ENCODE measurements at regions not wholly inside any gene's neighbourhood (a gene's known extent, or its start where the extent isn't known, plus 50 kb on each side); places are given as distances from the start of the nearest gene placed in this dataset.

DNA sequence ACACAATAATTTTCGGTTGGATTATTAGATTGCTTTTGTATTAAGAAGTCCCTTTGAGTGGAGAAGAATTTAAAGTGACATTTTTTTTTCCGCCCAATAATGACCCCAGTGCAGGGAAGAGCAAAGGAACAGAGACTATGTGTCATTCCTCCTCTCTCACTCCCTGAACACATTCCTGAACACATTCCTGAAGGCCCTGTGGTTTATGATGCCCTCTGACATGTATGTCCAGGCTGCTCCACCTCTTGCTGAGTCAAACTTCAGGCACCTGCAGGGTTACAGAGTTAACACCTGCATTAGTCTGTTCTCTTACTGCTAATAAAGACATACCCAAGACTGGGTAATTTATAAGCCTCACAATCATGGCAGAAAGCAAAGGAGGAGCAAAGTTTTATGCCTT lies 704.0 kb upstream of the LRRN3 start:
- WGBS = 59% methylated on average over 2 of the region's 2 CpGs
- no peak overlapping the region for H3K4me3 ChIP-seq (ENCODE audit: low read depth in 1 of 3, low read length in 3 of 3)
- TF ChIP-seq, protein P1, sequence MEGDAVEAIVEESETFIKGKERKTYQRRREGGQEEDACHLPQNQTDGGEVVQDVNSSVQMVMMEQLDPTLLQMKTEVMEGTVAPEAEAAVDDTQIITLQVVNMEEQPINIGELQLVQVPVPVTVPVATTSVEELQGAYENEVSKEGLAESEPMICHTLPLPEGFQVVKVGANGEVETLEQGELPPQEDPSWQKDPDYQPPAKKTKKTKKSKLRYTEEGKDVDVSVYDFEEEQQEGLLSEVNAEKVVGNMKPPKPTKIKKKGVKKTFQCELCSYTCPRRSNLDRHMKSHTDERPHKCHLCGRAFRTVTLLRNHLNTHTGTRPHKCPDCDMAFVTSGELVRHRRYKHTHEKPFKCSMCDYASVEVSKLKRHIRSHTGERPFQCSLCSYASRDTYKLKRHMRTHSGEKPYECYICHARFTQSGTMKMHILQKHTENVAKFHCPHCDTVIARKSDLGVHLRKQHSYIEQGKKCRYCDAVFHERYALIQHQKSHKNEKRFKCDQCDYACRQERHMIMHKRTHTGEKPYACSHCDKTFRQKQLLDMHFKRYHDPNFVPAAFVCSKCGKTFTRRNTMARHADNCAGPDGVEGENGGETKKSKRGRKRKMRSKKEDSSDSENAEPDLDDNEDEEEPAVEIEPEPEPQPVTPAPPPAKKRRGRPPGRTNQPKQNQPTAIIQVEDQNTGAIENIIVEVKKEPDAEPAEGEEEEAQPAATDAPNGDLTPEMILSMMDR (IDR thresholded peaks at IDR 0.05; ENCODE audit: low read depth, low read length, missing input control) = no peak
- TF ChIP-seq YY1 (IDR thresholded peaks at IDR 0.05) = no peak
- no peak for TF ChIP-seq RXRA (IDR thresholded peaks at IDR 0.05)
- no peak for TF ChIP-seq HNF4G (IDR thresholded peaks at IDR 0.05)
- TF ChIP-seq NR2F2 (IDR thresholded peaks at IDR 0.05) = no peak
- TF ChIP-seq FOXA1 (IDR thresholded peaks at IDR 0.05) = no peak
- TF ChIP-seq GABPA (IDR thresholded peaks at IDR 0.05 in 1 of 2, conservative IDR thresholded peaks at IDR 0.05 in 1 of 2) = no peak
- TF ChIP-seq, protein P2, sequence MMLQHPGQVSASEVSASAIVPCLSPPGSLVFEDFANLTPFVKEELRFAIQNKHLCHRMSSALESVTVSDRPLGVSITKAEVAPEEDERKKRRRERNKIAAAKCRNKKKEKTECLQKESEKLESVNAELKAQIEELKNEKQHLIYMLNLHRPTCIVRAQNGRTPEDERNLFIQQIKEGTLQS (IDR thresholded peaks at IDR 0.05) = no peak
- TF ChIP-seq, protein P3, sequence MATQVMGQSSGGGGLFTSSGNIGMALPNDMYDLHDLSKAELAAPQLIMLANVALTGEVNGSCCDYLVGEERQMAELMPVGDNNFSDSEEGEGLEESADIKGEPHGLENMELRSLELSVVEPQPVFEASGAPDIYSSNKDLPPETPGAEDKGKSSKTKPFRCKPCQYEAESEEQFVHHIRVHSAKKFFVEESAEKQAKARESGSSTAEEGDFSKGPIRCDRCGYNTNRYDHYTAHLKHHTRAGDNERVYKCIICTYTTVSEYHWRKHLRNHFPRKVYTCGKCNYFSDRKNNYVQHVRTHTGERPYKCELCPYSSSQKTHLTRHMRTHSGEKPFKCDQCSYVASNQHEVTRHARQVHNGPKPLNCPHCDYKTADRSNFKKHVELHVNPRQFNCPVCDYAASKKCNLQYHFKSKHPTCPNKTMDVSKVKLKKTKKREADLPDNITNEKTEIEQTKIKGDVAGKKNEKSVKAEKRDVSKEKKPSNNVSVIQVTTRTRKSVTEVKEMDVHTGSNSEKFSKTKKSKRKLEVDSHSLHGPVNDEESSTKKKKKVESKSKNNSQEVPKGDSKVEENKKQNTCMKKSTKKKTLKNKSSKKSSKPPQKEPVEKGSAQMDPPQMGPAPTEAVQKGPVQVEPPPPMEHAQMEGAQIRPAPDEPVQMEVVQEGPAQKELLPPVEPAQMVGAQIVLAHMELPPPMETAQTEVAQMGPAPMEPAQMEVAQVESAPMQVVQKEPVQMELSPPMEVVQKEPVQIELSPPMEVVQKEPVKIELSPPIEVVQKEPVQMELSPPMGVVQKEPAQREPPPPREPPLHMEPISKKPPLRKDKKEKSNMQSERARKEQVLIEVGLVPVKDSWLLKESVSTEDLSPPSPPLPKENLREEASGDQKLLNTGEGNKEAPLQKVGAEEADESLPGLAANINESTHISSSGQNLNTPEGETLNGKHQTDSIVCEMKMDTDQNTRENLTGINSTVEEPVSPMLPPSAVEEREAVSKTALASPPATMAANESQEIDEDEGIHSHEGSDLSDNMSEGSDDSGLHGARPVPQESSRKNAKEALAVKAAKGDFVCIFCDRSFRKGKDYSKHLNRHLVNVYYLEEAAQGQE (IDR thresholded peaks at IDR 0.05) = no peak
- TF ChIP-seq, protein P4, sequence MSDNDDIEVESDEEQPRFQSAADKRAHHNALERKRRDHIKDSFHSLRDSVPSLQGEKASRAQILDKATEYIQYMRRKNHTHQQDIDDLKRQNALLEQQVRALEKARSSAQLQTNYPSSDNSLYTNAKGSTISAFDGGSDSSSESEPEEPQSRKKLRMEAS (IDR thresholded peaks at IDR 0.05) = no peak
- no peak for TF ChIP-seq FOXA2 (IDR thresholded peaks at IDR 0.05)
- no peaks in the 10 kb centered on the region for H3K9me3 ChIP-seq (ENCODE audit: control insufficient read depth in 4 of 4, low read length in 3 of 4)
- H3K27me3 ChIP-seq (ENCODE audit: control insufficient read depth in 4 of 4, insufficient read depth in 4 of 4, low read length in 3 of 4) = no peaks in the 10 kb centered on the region
- no peak for DNase-seq (ENCODE audit: low spot score)
- no peaks in the 10 kb centered on the region for H3K4me1 ChIP-seq (ENCODE audit: control insufficient read depth in 4 of 4, insufficient read depth in 4 of 4, low read length in 3 of 4)
- H3K9ac ChIP-seq (ENCODE audit: low read depth in 1 of 2, low read length in 2 of 2) = no peak overlapping the region
- no peak overlapping the region for H3K27ac ChIP-seq (ENCODE audit: low read depth in 1 of 2, low read length in 2 of 2)
- H3K36me3 ChIP-seq (ENCODE audit: control insufficient read depth in 4 of 4, insufficient read depth in 3 of 4, low read depth in 1 of 4, low read length in 3 of 4) = no peaks in the 10 kb centered on the region

DNA sequence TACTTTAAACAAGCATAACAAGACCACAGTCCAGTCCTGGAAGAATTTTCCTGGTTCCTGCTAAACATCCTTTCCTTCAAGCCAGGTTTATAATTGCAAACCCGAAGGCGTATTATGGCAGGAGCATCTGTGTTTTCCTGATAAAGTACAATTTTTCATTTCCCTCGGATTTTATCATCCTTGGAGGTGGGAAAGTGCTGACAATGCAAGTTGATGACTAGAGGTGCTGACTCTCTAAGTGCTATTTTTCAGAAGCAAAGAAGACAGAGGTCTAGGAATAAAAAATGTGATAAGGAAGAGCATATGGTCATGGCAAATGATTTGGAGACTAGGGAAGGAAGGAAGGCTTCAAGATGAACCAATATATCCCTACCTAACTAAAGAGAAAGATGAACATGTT lies 703.2 kb upstream of the LRRN3 start:
- no peaks in the 10 kb centered on the region for H3K27me3 ChIP-seq (ENCODE audit: control insufficient read depth in 4 of 4, insufficient read depth in 4 of 4, low read length in 3 of 4)
- DNase-seq (ENCODE audit: low spot score) = no peak
- no peaks in the 10 kb centered on the region for H3K9me3 ChIP-seq (ENCODE audit: control insufficient read depth in 4 of 4, low read length in 3 of 4)
- TF ChIP-seq, protein P1 (IDR thresholded peaks at IDR 0.05; ENCODE audit: low read depth, low read length, missing input control) = no peak
- TF ChIP-seq, protein P5, sequence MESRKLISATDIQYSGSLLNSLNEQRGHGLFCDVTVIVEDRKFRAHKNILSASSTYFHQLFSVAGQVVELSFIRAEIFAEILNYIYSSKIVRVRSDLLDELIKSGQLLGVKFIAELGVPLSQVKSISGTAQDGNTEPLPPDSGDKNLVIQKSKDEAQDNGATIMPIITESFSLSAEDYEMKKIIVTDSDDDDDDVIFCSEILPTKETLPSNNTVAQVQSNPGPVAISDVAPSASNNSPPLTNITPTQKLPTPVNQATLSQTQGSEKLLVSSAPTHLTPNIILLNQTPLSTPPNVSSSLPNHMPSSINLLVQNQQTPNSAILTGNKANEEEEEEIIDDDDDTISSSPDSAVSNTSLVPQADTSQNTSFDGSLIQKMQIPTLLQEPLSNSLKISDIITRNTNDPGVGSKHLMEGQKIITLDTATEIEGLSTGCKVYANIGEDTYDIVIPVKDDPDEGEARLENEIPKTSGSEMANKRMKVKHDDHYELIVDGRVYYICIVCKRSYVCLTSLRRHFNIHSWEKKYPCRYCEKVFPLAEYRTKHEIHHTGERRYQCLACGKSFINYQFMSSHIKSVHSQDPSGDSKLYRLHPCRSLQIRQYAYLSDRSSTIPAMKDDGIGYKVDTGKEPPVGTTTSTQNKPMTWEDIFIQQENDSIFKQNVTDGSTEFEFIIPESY (IDR thresholded peaks at IDR 0.05) = no peak
- no peak for TF ChIP-seq YY1 (IDR thresholded peaks at IDR 0.05)
- TF ChIP-seq, protein P3 (IDR thresholded peaks at IDR 0.05) = no peak
- no peak for TF ChIP-seq NR2F2 (IDR thresholded peaks at IDR 0.05)
- H3K4me3 ChIP-seq (ENCODE audit: low read depth in 1 of 3, low read length in 3 of 3) = no peak overlapping the region
- 71% methylated on average over 3 of the region's 3 CpGs for WGBS
- no peaks in the 10 kb centered on the region for H3K4me1 ChIP-seq (ENCODE audit: control insufficient read depth in 4 of 4, insufficient read depth in 4 of 4, low read length in 3 of 4)
- no peak overlapping the region for H3K9ac ChIP-seq (ENCODE audit: low read depth in 1 of 2, low read length in 2 of 2)
- H3K36me3 ChIP-seq (ENCODE audit: control insufficient read depth in 4 of 4, insufficient read depth in 3 of 4, low read depth in 1 of 4, low read length in 3 of 4) = no peaks in the 10 kb centered on the region
- no peak overlapping the region for H3K27ac ChIP-seq (ENCODE audit: low read depth in 1 of 2, low read length in 2 of 2)

Data from liver (tissue), 8 donors.